ENCODE measurements at regions not wholly inside any gene's neighbourhood (a gene's known extent, or its start where the extent isn't known, plus 50 kb on each side); places are given as distances from the start of the nearest gene placed in this dataset.

DNA sequence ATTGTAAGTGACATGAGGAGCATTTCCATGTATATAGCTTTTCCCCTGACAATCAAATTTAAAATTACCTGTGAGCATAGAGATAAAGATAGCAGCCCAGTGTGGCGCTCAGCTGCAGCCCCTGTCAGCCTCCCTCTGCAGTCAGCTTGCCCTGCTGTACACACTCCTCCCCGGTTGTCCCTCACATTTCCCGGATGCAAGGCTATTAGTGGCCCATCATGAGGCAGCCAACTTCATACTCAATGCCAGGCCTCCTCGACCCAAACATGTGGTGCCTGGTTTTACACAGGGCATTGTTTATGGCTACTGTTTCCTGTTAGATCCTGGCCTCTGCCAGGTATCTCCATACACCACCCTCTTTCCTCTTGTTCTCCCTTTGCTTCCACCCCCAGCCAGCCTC, 116.1 kb upstream of the SH3BP4 start:
- TF ChIP-seq EZH2 (IDR thresholded peaks at IDR 0.05) = no peak
- no peak for TF ChIP-seq POLR2AphosphoS5 (IDR thresholded peaks at IDR 0.05; ENCODE audit: borderline replicate concordance, low read depth, low read length)
- TF ChIP-seq FOXP2 (optimal IDR thresholded peaks at IDR 0.05; ENCODE audit: control extremely low read depth, extremely low read length, insufficient read depth) = no peak
